ENCODE measurements at regions not wholly inside any gene's neighbourhood (a gene's known extent, or its start where the extent isn't known, plus 50 kb on each side); places are given as distances from the start of the nearest gene placed in this dataset.
"Not testable (repeated sequence)": the region's sequence is repeated elsewhere in the genome, so short reads cannot be mapped to it uniquely, and the experiment has no call there.

DNA sequence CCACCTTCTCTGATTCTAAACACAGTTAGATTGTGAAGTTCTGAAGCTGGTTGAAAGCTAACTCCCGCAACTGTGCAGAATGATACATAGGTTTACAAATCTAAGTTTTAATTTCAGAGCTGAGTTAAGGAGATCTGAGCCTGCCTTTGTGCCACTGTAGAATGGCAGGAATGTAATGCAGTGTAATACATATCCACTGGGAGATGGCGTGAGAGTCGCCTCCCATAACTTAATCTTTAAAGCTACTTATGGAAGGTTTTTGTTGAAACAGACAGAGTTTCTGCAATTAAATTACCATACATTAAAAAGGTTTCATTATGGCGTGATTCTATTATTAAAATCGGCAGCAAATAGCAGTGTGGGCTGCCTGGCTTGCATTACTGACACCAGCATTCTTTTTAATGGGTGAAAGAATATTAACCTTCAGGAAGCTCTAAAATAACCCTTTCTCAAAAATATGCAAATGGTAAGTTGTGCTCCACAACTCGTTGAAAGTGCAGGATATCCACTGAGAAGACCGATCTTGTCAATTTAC is 257.4 kb downstream of the OLFM4 start:
- DNase-seq (ENCODE audit: low read depth): no peak

DNA sequence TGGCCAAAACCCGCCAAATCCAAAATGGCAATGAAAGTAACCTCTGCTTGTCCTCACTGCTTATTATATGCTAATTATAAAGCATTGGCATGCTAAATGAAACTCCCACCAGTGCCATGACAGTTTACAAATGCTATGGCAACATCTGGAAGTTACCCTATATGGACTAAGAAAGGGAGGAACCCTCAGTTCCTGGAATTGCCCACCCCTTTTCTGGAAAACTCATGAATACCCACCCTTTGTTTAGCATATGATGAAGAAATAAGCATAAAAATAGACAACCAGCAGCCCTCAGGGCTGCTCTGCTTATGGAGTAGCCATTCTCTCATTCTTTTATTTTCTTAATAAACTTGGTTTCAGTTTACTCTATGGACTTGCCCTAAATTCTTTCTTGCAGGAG is 269.8 kb downstream of the OLFM4 start:
- DNase-seq (ENCODE audit: low read depth): no peak

DNA sequence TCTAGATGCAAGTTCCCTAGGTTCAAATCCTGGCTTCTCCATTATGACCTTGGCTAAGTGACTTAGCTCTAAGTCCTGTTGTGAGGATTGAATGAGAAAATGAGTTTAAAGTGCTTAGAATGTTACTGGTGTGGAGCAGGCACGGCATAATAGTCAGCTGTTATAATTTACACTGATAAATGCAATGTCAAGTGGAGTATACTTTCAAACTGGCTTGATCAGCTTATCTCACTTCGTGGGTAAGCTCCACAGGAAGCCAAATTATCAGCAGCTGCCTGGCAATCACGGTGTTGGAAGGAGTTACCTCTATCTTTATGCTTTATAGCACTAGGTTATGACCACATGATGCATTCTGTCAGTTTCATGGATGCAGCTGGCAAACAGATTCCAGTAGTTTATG is 272.8 kb downstream of the OLFM4 start:
- no peak for DNase-seq (ENCODE audit: low read depth)

DNA sequence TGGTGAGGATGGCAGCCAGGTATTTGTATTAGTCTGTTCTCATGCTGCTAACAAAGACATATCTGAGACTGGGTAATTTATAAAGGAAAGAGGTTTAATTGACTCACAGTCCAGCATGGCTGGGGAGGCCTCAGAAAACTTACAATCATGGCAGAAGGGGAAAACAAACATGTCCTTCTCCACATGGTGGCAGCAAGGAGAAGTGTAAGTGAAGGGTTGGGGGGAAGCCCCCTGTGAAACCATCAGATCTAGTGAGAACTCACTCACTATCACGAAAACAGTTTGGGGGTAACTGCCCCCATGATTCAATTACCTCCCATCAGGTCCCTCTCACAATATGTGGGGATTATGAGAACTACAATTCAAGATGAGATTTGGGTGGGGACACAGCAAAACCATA is 276.8 kb downstream of the OLFM4 start:
- not testable (repeated sequence) for DNase-seq (ENCODE audit: low read depth)

DNA sequence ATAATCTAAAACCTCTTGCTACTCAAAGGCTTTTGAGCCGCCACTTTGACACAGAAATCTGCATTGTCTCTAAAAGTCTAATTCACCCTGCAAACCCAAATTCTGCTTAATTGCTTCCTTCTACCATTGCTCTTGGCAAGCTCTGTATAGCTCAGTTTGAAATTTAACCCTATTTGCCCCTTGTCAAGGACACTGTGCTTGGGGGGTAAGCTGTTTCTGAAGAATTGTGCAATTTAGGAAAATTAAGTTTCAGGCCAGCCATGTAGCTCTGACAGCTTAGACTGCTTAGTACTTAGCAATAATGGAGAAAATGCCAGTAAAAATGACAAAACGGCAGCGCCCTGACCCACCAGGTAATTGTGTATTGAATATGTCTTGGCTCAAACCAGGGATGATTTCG is 282.2 kb downstream of the OLFM4 start:
- DNase-seq (ENCODE audit: low read depth): no peak

DNA sequence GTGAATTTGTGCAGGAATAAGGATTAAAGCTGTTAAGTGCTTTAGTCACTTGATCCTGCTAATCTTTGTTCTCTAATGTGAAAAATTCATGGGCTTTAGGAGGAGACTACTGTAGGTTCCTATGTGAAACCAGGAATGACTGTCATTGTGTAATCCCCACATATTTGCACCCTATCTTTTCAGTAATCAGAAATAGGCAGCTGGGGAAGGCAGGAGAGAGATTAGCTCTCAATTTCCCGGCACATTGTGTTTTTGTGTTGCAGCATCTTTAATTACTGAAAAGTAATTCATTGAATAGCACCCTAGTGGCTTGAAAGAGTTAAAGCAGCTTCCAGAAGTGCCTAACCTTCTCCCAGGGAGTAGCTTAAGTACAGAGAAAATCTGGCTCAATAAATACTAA is 282.9 kb downstream of the OLFM4 start:
- no peak for DNase-seq (ENCODE audit: low read depth)

DNA sequence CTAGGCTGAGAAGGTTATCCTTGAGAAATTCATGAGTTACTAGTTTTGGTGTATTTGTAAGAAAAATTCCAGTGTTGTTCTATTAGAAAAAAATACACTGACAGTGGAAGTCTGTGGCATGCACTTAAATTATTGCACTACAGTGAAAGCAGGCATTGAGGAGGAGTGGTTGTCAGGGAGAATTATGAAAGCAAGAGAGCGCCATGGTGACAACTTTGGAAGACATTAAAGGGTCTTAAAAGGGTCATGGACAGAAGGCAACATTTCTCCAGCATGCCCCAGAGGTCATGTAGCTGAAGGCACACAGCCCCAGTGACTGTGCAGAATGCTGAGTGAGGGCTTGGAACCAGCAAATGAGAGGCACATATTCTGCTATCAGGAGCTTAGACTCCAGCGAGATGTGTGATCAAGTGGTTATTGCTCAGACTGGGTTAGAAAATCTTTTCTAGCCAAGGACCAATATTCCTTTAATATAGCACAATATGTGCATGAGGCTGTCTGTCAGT is 292.7 kb downstream of the OLFM4 start:
- DNase-seq (ENCODE audit: low read depth): no peak

DNA sequence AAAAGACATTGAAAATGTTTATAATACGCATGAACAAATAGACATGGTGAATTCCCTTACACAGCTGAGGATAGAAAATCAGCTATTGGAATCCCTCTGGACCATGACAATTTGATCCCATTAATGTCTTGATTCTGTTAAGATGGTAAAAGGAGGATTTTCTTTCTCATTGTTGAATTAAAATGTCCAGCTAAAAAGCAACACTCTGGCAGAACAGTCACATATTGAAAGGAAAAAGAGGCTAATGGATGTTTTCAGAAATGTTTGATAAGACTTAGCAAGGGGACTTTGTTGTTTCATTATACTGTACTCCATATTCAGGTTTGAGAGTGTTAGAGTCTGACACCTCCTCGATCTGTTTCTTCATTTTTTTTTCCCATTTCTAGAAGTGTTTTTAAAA is 296.0 kb downstream of the OLFM4 start:
- DNase-seq (ENCODE audit: low read depth): no peak

DNA sequence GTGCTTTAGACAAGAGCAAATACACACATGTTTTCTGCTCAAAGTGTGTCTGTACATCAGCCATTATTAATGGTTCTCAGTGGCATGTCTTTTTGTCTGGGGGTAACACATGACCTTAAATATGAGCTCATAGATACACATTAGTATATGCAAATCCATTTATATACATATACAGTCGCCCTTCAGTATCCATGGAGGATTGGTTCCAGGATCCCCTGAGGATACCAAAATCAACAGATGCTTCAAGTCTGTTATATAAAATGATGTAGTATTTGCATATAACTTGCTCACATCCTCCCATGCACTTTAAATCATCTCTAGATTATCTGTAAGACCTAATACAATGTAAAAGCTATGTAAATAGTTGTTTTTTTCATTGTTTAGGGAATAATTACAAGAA is 298.1 kb downstream of the OLFM4 start:
- no peak for DNase-seq (ENCODE audit: low read depth)

DNA sequence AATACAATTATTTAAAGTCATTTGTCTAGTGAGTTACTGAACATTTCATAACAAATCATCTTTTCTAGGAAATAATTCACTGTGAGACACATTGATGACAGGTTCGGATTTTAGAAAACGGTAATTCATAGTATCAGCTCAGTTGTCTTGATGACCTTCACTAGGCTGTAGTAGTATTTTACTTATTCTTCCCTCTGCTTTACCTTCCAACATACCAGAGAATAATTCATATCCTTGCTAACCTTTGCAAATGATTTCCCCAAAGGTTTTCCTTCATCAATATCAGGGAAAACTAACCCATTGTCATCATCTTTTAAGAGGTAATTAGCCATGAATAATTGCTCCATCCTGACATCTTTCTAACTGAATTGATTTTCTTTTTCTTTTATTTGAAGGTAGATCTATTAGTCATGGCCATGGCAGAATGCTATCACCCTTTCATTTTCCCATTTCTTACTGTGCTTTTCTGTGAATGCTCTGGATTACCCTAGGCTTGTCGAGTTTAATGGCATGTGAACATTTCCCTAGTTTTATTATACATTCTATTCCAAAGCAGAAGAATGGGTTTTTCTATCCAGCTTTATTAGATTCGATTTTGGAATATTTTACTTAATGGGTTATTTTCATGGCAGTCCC is 299.2 kb downstream of the OLFM4 start:
- no peak for DNase-seq (ENCODE audit: low read depth)

DNA sequence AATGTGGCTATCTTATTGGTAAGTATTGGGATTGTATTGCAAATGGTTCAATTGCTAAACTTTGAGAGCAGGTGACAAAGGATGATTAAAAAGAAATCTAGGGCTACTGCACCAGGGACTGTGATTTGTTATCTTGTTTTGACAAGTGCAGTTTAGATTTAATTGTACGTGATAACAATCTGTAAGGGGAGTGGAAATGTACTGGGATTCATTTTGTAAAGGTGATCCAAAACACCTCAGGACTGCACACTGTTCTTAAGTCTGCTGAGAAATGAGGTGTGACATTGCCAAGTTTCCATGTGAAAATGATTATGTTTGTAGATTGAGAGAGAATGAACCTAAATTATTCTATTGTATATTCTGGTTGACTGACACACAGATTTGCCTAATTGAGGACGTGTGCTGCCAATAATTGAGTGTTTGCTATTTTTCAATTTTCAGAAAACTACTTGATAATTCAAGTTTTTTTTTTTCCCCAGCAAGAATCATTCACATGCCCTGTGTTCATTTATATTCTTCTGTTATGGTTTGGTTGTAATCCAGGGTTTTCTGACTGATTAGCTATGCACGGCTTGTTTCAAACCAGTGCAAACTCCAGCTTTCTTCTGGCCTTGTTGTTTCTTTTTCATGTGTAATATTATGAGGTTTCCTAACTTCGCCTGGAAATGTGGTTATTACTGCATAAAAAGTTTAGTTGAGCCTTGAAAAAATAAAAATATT is 308.0 kb downstream of the OLFM4 start:
- DNase-seq (ENCODE audit: low read depth): no peak

DNA sequence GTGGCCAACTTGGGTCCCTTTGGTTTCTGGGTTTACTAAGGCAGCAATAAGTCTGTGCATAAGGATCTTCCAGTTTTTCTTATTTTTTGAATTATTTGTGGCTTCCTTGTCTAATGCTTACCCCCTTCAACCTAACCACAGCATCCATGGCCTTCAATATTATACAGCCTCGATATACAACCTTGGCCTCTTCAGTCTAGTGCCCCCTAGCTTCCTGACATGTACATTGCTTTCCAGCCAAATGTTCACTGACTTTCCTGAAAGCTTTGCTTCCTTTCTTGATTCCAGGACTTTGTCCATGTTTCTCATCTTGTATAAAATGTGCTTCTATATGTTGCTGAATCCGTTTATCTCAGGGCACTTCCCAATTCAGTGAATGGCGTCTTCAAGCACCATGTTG is 310.1 kb downstream of the OLFM4 start:
- DNase-seq (ENCODE audit: low read depth): no peak

DNA sequence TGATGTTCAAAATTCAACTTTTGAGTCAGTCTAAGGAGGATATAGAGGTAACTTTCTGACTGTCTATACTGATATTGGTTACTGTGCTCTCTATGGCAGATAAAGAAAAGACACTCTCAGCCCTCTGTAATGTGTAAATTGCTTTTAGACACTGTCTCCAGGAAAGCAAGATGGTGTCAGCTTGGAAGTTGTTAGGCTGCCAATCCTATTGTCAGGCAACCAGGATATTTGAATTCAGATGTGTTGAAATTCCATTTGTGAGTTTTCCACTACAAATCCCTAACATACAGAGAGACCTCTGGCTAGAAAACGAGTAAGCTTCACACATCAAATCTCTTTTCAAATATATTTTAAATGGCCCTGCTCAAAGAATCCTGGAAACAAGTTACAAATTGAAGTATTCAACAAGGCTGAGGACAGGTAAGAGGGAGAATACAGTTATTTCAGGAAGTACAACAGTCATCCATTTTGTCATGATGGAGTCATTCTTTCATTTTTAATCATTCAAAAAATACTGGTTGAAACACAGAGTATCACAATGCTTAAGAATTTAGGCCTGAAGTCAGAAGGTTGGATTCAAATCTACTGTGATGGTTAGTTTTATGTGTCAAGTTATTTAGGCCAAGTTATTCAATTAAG is 312.0 kb downstream of the OLFM4 start:
- no peak for DNase-seq (ENCODE audit: low read depth)

DNA sequence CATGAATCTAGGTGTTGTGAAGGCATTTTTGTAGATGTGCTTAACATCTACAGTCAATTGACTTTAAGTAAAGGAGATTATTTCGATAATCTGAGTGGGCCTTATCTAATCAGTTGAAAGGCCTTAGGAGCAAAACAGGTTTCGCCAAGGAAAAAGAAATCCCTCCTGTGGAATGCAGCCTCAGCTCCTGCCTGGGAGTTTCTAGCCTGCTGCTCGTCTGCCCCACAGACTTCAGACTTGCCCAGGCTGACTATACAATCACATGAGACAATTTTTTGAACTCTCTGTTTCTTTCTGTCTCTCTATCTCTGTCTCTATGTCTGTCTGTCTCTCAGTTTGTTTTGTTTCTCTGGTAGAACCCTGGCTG is 312.5 kb downstream of the OLFM4 start:
- DNase-seq (ENCODE audit: low read depth): no peak

DNA sequence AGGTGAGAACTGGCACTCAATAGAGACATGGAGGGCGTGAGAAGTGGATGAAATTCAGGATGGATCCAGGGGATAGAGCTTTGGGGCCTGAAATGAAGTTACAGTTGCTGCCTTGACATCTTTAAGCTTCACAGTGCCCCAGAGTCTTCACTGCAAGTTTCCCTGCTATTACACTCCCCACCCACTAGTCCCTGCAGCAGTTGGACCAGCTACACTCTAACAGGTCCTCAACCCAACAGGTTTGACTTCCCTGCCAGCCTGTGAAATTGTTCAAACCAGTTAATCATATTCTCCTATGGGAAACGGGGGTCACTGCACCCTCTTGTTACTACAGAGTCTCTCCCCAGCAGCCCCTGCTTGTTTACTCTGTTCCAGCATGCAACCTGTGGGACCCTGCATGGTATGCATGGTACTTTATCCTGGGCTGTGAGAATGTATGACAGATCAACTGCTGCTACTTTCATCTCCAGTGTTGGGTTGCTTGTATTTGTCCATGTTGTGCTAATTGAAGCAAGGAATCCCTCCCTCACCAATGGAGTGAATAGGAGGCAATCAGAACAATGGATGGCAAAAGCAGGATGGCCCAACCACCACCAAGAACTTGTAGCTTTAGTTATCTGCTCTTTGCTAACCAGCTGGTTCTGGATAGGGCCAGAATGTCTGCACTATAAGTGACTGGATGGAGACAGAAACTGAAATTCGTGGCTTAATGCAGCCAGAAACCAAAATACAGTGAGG is 314.2 kb downstream of the OLFM4 start:
- no peak for DNase-seq (ENCODE audit: low read depth)

DNA sequence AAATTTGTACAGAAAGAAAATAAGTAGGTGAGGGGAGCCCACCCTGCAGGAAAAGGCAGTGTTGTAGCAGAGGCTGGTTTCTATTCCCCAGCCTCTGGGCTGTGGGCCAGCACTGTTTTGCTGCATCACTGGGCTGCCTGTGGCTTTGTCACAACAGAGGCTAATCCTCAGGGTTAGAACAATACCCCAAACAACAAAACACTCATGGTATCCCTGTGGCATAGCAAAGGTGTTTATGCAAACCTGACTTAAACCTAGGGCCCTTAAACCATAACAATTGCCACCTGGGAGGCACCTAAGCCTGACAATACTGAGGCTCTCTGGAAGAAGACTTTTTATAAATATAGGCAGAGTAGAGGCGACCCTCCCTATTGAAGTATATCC is 314.7 kb downstream of the OLFM4 start:
- DNase-seq (ENCODE audit: low read depth): no peak

DNA sequence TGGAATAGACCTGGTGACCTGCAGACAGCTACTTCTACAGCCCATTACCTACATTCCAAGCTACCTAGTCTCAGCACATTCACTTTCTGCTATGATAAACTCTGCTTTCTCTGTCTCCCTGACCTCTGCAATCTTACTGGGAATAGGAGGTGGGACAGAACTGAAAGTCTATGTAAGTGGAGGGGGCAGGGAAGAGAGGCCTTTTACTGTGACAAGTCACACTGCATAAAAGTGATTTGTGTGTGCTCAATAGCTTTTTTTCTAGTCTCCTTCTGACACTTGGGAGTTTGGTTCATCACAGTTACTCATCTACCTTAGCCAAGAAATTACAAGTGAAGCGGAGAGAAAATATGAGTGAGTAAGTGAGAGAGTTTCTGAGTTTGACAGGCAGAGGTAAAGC is 322.4 kb downstream of the OLFM4 start:
- no peak for DNase-seq (ENCODE audit: low read depth)

DNA sequence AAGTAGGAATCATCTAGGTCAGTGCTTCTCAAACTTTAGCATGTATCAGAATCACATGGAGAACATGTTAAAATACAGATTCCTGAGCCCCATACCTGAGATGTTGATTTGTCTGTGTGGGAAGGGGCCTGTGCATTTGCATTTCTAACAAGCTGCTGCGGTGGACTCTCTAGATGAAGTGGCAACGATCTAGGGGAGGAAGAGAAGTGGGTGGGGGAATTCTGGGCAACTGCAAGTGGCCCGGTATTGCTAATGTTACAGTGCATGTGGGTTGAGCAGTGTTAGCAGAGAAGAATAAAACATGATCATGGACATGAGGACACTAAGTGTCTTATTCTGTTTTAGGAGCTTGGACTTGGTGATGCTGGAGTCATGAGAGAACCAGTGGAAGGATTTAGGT is 329.0 kb downstream of the OLFM4 start:
- DNase-seq (ENCODE audit: low read depth): no peak

DNA sequence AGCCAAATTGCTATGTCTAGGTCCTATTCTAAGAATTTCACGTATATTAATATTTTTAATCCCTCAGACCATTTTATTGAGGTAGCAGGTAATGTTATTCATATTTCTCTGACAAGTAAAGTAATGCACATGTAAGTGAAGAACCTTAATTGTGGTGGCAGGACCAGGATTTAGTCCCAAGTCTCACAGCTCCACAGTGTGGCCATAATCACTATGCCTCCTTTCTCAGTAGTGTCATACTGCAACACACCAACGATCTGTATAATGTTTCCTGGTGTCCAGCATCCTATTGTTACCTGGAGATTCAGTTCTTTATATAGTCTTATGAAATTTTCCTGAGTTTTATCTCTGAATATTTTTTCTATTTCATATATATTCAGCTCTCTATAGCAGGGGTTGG is 340.3 kb downstream of the OLFM4 start:
- DNase-seq (ENCODE audit: low read depth): no peak

DNA sequence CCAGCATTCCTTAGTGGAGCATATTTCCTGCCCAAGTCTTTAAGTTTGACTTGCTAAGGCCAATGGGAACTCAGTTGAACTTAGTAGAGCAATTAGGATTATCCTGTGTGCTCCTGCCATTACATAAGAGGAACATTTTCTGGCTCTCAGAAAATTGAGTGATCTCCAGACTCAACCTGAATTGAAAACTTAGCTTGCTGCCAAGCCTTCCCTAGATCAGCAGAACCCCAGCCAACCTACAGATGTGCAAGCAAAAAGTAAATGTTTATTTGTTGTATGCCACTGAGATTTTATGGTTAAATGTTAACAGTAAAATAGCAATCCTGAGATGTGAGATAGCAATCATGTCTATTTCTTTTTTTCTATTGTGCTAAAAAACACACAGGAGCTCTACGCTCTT is 350.9 kb downstream of the OLFM4 start:
- DNase-seq (ENCODE audit: low read depth): no peak

DNA sequence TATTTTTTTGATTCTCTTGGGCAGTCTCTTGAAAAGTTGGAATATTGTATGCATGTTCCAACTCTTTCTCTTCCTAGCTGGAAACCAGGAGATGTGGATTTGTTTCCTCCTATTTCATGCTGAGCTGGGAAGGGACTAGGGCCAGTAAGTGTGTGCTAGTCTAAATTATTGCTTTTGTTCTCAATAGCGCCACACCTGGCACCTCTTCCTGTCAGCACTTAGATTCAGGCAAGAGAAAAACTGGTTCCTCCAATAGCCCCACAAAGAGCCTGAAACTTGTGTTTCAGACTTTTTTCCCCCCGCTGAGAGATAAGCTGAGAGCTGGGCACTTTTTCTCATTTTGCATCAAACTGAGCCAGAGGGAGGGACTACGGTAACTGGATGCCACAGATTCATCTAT is 353.4 kb downstream of the OLFM4 start:
- no peak for DNase-seq (ENCODE audit: low read depth)

DNA sequence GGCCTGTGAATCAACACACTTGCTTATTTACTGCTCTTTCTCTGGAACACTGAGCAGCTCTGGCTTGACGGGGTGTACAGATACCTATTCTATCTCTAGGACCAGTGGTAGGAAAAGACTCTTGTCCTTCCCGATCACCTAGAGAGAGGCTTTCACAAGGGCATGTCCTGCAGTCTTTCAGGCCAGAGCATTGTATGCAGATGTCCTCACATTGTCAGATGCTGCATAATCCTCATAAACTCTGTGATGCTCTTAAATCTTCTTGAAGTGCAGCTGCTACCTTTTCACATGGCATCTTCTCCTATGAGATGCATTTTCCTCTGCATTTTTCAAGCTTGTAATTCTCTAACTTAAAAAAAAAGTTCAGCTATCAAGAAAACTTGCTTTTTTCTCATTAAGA is 369.4 kb downstream of the OLFM4 start:
- no peak for DNase-seq (ENCODE audit: low read depth)

DNA sequence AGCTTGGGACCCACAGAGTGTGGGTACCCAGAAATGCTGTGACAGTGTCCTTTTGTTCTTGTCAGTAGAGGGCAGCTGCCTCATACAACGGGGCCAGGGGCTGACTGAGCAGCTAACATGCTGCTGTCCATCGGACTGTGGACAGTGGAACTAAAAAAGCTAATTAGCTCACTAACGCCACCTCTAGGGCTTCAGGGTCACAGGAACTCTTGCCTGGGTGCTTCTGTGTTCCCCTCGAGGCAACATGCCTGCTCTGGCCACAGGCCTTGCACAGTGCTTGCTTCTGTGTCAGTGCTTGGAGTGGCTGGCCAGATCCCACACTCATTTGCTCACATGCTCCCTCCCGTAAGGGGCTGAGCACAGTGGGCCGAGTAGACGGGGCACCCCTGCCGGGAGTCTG is 377.0 kb downstream of the OLFM4 start:
- no peak for DNase-seq (ENCODE audit: low read depth)

All from HS-5 (cell line).